ENCODE measurements at regions not wholly inside any gene's neighbourhood (a gene's known extent, or its start where the extent isn't known, plus 50 kb on each side); places are given as distances from the start of the nearest gene placed in this dataset.
"Not testable (repeated sequence)": the region's sequence is repeated elsewhere in the genome, so short reads cannot be mapped to it uniquely, and the experiment has no call there.

DNA sequence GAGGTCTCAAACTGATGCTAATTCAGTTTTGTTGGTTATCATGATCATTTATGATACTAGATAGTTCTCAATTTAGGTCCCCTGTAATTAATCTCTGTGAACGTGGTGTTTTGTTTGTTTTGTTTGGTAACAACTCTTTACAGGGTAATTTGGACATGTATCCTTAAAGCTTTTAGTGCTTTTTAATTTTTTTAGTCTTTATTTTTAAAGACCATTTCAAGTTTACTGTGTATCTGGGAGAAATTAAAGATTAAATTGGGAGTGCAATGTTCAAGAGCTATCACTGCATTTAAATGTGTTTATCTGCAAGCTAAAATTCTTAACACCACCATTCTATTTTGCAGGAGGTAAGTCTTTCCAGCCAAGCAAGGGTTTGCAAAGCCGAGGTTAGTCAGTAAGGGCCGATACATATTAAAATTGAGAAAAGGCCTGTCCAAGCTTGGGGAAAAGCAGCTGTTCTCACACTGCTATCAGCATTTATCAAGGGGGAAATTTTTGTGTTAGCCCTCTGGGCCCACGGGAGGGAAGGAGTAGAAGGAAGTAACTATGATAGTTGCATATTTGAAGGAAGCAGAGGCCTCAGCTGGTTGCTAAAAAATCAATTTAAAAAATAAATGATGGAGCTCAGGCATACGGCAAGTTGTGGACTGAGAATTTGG is 59.3 kb upstream of the ZNF217 start:
- POLR2A ChIA-PET, result interaction anchor here (1.0 to 1.2 kb wide), 3 partner anchors 40 to 67 kb away, joined by 3 to 4 read pairs (median 3); no protein-coding TSS in a partner anchor

DNA sequence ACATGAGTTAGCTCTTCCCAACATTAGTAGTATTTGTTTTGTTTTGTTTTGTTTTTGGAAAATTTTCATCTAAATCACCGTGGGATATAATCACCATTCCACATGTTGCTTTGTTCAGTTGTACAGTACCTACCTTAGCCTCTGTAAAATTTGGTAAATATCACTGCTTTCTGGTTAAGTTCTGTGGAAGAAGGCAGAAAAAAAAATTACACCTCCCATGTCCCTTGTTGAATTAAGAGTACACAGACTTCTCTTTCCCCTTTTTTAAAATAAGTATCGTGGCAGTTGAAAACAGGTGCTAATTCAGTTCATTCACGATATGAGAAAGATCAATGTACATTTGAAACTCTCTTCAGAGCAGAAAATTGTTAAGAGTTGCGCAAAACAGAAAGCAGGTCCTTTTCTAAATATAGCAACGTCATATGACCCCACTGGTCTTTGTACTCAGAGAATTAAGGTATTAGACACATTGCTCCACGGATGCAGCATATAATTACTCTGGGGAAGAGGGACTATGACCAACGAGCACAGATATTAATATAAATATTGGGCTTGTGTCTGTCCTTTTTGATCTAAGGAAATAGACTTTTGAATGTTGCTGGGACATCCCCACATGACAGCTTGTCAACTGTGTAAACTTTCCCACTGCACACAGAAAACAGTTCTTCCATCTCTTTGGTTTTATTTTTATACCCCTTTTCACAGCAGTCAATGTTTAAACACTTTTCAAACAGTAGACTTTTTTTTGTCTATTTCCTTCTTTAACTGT is 58.6 kb upstream of the ZNF217 start:
- H3K36me3 Mint-ChIP-seq (ENCODE audit: low read depth), result no peaks in the 10 kb centered on the region
- peak overlapping the region; percentile 97 for H3K27ac Mint-ChIP-seq
- TF ChIP-seq, protein P1, sequence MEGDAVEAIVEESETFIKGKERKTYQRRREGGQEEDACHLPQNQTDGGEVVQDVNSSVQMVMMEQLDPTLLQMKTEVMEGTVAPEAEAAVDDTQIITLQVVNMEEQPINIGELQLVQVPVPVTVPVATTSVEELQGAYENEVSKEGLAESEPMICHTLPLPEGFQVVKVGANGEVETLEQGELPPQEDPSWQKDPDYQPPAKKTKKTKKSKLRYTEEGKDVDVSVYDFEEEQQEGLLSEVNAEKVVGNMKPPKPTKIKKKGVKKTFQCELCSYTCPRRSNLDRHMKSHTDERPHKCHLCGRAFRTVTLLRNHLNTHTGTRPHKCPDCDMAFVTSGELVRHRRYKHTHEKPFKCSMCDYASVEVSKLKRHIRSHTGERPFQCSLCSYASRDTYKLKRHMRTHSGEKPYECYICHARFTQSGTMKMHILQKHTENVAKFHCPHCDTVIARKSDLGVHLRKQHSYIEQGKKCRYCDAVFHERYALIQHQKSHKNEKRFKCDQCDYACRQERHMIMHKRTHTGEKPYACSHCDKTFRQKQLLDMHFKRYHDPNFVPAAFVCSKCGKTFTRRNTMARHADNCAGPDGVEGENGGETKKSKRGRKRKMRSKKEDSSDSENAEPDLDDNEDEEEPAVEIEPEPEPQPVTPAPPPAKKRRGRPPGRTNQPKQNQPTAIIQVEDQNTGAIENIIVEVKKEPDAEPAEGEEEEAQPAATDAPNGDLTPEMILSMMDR (IDR thresholded peaks at IDR 0.05), result no peak
- peak overlapping the region; percentile 72 for H3K4me3 Mint-ChIP-seq
- ChIA-PET POLR2A (interaction anchor here (1.0 to 1.6 kb wide), 5 partner anchors 8 to 66 kb away, joined by 3 to 4 read pairs (median 3); no protein-coding TSS in a partner anchor), CTCF (interaction anchor here (0.8 to 1.7 kb wide), 7 partner anchors 8 to 213 kb away, joined by 3 to 5 read pairs (median 3); no protein-coding TSS in a partner anchor)
- H3K9me3 Mint-ChIP-seq, result no peaks in the 10 kb centered on the region
- peak; percentile 13 for DNase-seq
- intact Hi-C loops (cut with micrococcal nuclease), result loop anchor here (5.0 kb wide), 1 partner anchor 60 kb away; the partner anchor contains the start of gene ZNF217
- peaks cover 43% of the 10 kb centered on the region for H3K4me1 Mint-ChIP-seq (ENCODE audit: low read depth)
- peak; percentile 71 for ATAC-seq
- H3K27me3 Mint-ChIP-seq, result no peaks in the 10 kb centered on the region

More for the DNA sequence above, 59.3 kb upstream of the ZNF217 start:
- DNase-seq (no peak), ATAC-seq (peak; percentile 14)
- intact Hi-C loops (cut with micrococcal nuclease), result loop anchor here (5.0 kb wide), 1 partner anchor 61 kb away; the partner anchor contains the start of gene ZNF217
- H3K36me3 Mint-ChIP-seq (ENCODE audit: low read depth), result no peaks in the 10 kb centered on the region
- peaks cover 48% of the 10 kb centered on the region for H3K4me1 Mint-ChIP-seq (ENCODE audit: low read depth)
- H3K4me3 Mint-ChIP-seq, result peak overlapping the region; percentile 72
- H3K9me3 Mint-ChIP-seq, result no peaks in the 10 kb centered on the region
- H3K27ac Mint-ChIP-seq, result peak overlapping the region; percentile 97
- TF ChIP-seq, protein P1 (IDR thresholded peaks at IDR 0.05), result no peak
- CTCF ChIA-PET, result interaction anchor here (0.9 to 1.7 kb wide), 8 partner anchors 8 to 287 kb away, joined by 3 to 5 read pairs (median 3); no protein-coding TSS in a partner anchor
- no peaks in the 10 kb centered on the region for H3K27me3 Mint-ChIP-seq

DNA sequence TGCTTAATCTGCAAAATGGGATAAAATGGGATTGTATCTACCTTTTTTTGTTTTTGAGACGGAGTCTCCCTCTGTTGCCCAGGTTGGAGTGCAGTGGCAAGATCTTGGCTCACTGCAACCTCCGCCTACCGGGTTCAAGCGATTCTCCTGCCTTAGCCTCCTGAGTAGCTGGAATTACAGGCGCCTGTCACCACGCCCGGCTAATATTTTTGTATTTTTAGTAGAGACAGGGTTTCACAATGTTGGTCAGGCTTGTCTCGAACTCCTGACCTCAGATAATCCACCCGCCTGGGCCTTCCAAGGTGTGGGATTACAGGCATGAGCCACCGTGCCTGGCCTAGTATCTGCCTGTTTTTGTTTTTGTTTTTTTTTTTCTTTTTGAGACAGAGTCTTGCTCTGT is 55.9 kb upstream of the ZNF217 start:
- intact Hi-C loops (cut with micrococcal nuclease); H3K27ac Mint-ChIP-seq; H3K4me3 Mint-ChIP-seq; H3K27me3 Mint-ChIP-seq; H3K36me3 Mint-ChIP-seq (ENCODE audit: low read depth); H3K9me3 Mint-ChIP-seq; ATAC-seq; CTCF ChIA-PET; POLR2A ChIA-PET; DNase-seq: not testable (repeated sequence)
- peaks cover 31% of the 10 kb centered on the region for H3K4me1 Mint-ChIP-seq (ENCODE audit: low read depth)

DNA sequence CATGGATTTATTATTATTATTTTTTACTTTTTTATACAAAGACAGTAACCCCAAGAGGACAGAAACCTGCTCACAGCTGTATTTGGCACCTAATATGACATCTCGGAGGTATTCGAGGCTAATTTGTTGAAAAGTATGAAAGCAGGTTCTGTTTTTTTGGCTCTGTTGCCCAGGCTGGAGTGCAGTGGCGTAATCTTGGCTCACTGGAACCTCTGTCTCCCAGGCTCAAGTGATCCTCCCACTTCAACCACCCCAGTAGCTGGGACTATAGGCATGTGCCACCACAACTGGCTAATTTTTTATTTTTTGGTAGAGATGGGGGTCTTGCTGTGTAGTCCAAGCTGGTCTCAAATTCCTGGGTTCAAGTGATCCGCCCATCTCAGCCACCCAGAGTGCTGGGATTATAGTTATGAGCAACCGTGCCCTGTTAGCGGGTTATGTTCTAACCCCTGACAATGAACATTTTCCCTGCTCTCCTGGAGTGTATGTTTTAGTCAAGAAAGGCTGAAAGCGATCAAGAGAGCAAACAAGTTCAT is 53.7 kb upstream of the ZNF217 start:
- Mint-ChIP-seq H3K36me3 (ENCODE audit: low read depth) (no peaks in the 10 kb centered on the region), H3K4me3 (no peak overlapping the region), H3K27me3 (no peaks in the 10 kb centered on the region), H3K4me1 (ENCODE audit: low read depth) (peaks cover 28% of the 10 kb centered on the region), H3K9me3 (no peaks in the 10 kb centered on the region), H3K27ac (no peak overlapping the region)
- DNase-seq (no peak), ATAC-seq (no peak)
- POLR2A ChIA-PET, result interaction anchor here (0.6 to 1.6 kb wide), 2 partner anchors 13 to 923 kb away, joined by 3 to 5 read pairs; no protein-coding TSS in a partner anchor
- intact Hi-C loops (cut with micrococcal nuclease), result no loop called here
- TF ChIP-seq, protein P1 (IDR thresholded peaks at IDR 0.05), result no peak
- CTCF ChIA-PET, result interaction anchor here (1.1 kb wide), 1 partner anchor 269 kb away, joined by 3 read pairs; no protein-coding TSS in a partner anchor

DNA sequence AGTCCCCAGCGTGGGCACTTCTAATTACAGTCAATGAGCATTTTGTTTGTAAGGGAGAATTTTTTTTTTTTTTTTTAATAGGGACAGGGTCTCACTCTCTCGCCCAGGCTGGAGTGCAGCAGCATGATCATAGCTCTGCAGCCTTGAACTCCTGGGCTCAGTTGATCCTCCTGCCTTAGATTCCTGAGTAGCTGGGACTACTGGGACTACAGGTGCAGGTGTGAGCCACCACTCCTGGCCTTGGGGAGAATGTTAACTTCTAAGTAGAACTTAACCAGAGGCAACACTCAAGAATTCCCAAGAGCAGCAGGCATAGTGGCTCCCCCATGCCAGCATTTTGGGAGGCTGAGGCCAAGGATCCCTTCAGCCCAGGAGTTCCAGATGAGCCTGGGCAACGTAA is 52.9 kb upstream of the ZNF217 start:
- no peaks in the 10 kb centered on the region for H3K27me3 Mint-ChIP-seq
- CTCF ChIA-PET, result interaction anchor here (0.7 to 1.1 kb wide), 2 partner anchors 14 to 270 kb away, joined by 3 read pairs; no protein-coding TSS in a partner anchor
- DNase-seq (no peak), ATAC-seq (no peak)
- H3K27ac Mint-ChIP-seq, result no peak overlapping the region
- H3K4me3 Mint-ChIP-seq, result no peak overlapping the region
- POLR2A ChIA-PET, result interaction anchor here (1.6 kb wide), 1 partner anchor 14 kb away, joined by 5 read pairs; no protein-coding TSS in a partner anchor
- TF ChIP-seq, protein P1 (IDR thresholded peaks at IDR 0.05), result no peak
- H3K4me1 Mint-ChIP-seq (ENCODE audit: low read depth), result peaks cover 30% of the 10 kb centered on the region
- no peaks in the 10 kb centered on the region for H3K9me3 Mint-ChIP-seq
- H3K36me3 Mint-ChIP-seq (ENCODE audit: low read depth), result no peaks in the 10 kb centered on the region
- intact Hi-C loops (cut with micrococcal nuclease), result no loop called here

All from activated CD8-positive, alpha-beta T cell treated with anti-CD3 and anti-CD28 coated beads for 36 hours (primary cell).